HEK293 (cell line): ENCODE measurements at regions not wholly inside any gene's neighbourhood (a gene's known extent, or its start where the extent isn't known, plus 50 kb on each side); places are given as distances from the start of the nearest gene placed in this dataset.

Experiments used
- CTCF ChIA-PET: fragments of 350-600 bp; formaldehyde crosslinking; extraction: SDS; loops from one replicate; lab custom pipeline; 2021; ENCODE audit warnings: antibody characterized with exemption; lab: Yijun Ruan, JAX
- POLR2A ChIA-PET: fragments of 300-600 bp; formaldehyde crosslinking; extraction: SDS; loops from one replicate; lab custom pipeline; 2020; ENCODE audit warnings: antibody characterized with exemption, inconsistent platforms; lab: Yijun Ruan, JAX
- H3K27ac ChIP-seq: fragments of 200-500 bp; sonication (Bioruptor generic); 2 replicates; pipeline ENCODE4 v1.5.1; 2014; ENCODE audit warnings: low read depth, low read length, control low read depth, inconsistent platforms; ENCODE audit errors: extremely low read depth
- H3K36me3 ChIP-seq, 2 experiments: fragments of 200-500 bp in 1 of 2; sonication (Bioruptor generic) in 1 of 2; 1 replicate in 1 of 2; 2 replicates in 1 of 2; pipeline ENCODE4 v1.5.1; 2014 to 2017; ENCODE audit warnings: inconsistent platforms in 2 of 2, low read length in 2 of 2; ENCODE audit not compliant: control insufficient read depth in 2 of 2, insufficient read depth in 1 of 2
- H3K4me1 ChIP-seq: fragments of 200-500 bp; sonication (Bioruptor generic); 2 replicates; pipeline ENCODE4 v1.5.1; 2014; ENCODE audit warnings: mild to moderate bottlenecking, low read length, inconsistent platforms; ENCODE audit not compliant: control insufficient read depth, insufficient read depth
- H3K4me3 ChIP-seq: 2 replicates; pipeline ENCODE4 v1.5.1; 2011; ENCODE audit warnings: low read depth, mild to moderate bottlenecking, control low read depth, low read length, moderate library complexity
- H3K9me3 ChIP-seq: fragments of 200-500 bp; sonication (Bioruptor generic); 2 replicates; pipeline ENCODE4 v1.5.1; 2014; ENCODE audit warnings: low read depth, low read length, inconsistent platforms; ENCODE audit not compliant: control insufficient read depth, insufficient read depth
- EGR2 ChIP-seq: fragments of 450-650 bp; formaldehyde crosslinking; IDR thresholded peaks from 2 replicates; pipeline ENCODE4 v1.5.1; 2016; ENCODE audit warnings: low read depth, missing biosample characterization, missing genetic modification characterization
- MEIS1 ChIP-seq: sonication (generic); formaldehyde crosslinking; IDR thresholded peaks from 2 replicates; pipeline ENCODE4 v1.8.1; 2022; ENCODE audit warnings: missing genetic modification reagents, mild to moderate bottlenecking, borderline replicate concordance
- ZFP3 ChIP-seq: fragments of 450-650 bp; formaldehyde crosslinking; IDR thresholded peaks from 2 replicates; pipeline ENCODE4 v1.5.1; 2016; ENCODE audit warnings: low read depth, missing biosample characterization, missing genetic modification characterization
- ZFP69B ChIP-seq: fragments of 450-650 bp; formaldehyde crosslinking; IDR thresholded peaks from 2 replicates; pipeline ENCODE4 v1.5.1; 2016; ENCODE audit warnings: missing biosample characterization, missing genetic modification characterization
- ZIC2 ChIP-seq: fragments of 450-650 bp; formaldehyde crosslinking; IDR thresholded peaks from 2 replicates; pipeline ENCODE4 v1.5.1; 2016; ENCODE audit warnings: missing biosample characterization, missing genetic modification characterization
- ZNF157 ChIP-seq: fragments of 450-650 bp; formaldehyde crosslinking; IDR thresholded peaks from 2 replicates; pipeline ENCODE4 v1.5.1; 2016; ENCODE audit warnings: missing biosample characterization, missing genetic modification characterization
- ZNF37A ChIP-seq: fragments of 450-650 bp; IDR thresholded peaks from 2 replicates; pipeline ENCODE4 v1.5.1; 2018; ENCODE audit warnings: missing biosample characterization, missing genetic modification characterization
- ZNF391 ChIP-seq: fragments of 450-650 bp; formaldehyde crosslinking; IDR thresholded peaks from 2 replicates; pipeline ENCODE4 v1.5.1; 2016; ENCODE audit warnings: low read depth, missing biosample characterization, missing genetic modification characterization, borderline replicate concordance
- ZNF426 ChIP-seq: fragments of 450-650 bp; formaldehyde crosslinking; IDR thresholded peaks from 2 replicates; pipeline ENCODE4 v1.5.1; 2017; ENCODE audit warnings: missing biosample characterization, missing genetic modification characterization, mild to moderate bottlenecking, inconsistent platforms, moderate library complexity
- ZNF501 ChIP-seq: fragments of 450-650 bp; formaldehyde crosslinking; IDR thresholded peaks from 2 replicates; pipeline ENCODE4 v1.5.1; 2016; ENCODE audit warnings: missing biosample characterization, missing genetic modification characterization
- ZNF843 ChIP-seq: fragments of 450-650 bp; formaldehyde crosslinking; IDR thresholded peaks from 2 replicates; pipeline ENCODE4 v1.5.1; 2016; ENCODE audit warnings: missing biosample characterization, missing genetic modification characterization
- ZSCAN16 ChIP-seq: fragments of 450-650 bp; formaldehyde crosslinking; IDR thresholded peaks from 2 replicates; pipeline ENCODE4 v1.5.1; 2016; ENCODE audit warnings: missing biosample characterization, missing genetic modification characterization
- ZXDB ChIP-seq: fragments of 450-650 bp; formaldehyde crosslinking; IDR thresholded peaks from 2 replicates; pipeline ENCODE4 v1.5.1; 2016; ENCODE audit warnings: missing biosample characterization, missing genetic modification characterization
- TF ChIP-seq, protein P1 (sequence below): sonication (generic); formaldehyde crosslinking; IDR thresholded peaks from 2 replicates; pipeline ENCODE4 v1.8.1; 2022; ENCODE audit warnings: mild to moderate bottlenecking, moderate library complexity, missing genetic modification reagents
- TF ChIP-seq, protein P2 (sequence below): fragments of 450-650 bp; formaldehyde crosslinking; IDR thresholded peaks from 2 replicates; pipeline ENCODE4 v1.5.1; 2016; ENCODE audit warnings: missing biosample characterization, missing genetic modification characterization
- TF ChIP-seq, protein P3 (sequence below): fragments of 450-650 bp; formaldehyde crosslinking; IDR thresholded peaks from 2 replicates; pipeline ENCODE4 v1.5.1; 2017; ENCODE audit warnings: missing biosample characterization, missing genetic modification characterization
- TF ChIP-seq, protein P4 (sequence below): fragments of 450-650 bp; formaldehyde crosslinking; IDR thresholded peaks from 2 replicates; pipeline ENCODE4; 2016; ENCODE audit warnings: missing biosample characterization, missing genetic modification characterization
- TF ChIP-seq, protein P5 (sequence below): fragments of 450-650 bp; formaldehyde crosslinking; IDR thresholded peaks from 2 replicates; pipeline ENCODE4 v1.5.0; 2017; ENCODE audit warnings: missing biosample characterization, missing genetic modification characterization, borderline replicate concordance
- TF ChIP-seq, protein P6 (sequence below): fragments of 450-650 bp; formaldehyde crosslinking; IDR thresholded peaks from 2 replicates; pipeline ENCODE4 v1.5.1; 2016; ENCODE audit warnings: missing biosample characterization, missing genetic modification characterization
- TF ChIP-seq, protein P7 (sequence below): fragments of 450-650 bp; formaldehyde crosslinking; IDR thresholded peaks from 2 replicates; pipeline ENCODE4 v1.5.1; 2016; ENCODE audit warnings: missing biosample characterization, missing genetic modification characterization

DNA sequence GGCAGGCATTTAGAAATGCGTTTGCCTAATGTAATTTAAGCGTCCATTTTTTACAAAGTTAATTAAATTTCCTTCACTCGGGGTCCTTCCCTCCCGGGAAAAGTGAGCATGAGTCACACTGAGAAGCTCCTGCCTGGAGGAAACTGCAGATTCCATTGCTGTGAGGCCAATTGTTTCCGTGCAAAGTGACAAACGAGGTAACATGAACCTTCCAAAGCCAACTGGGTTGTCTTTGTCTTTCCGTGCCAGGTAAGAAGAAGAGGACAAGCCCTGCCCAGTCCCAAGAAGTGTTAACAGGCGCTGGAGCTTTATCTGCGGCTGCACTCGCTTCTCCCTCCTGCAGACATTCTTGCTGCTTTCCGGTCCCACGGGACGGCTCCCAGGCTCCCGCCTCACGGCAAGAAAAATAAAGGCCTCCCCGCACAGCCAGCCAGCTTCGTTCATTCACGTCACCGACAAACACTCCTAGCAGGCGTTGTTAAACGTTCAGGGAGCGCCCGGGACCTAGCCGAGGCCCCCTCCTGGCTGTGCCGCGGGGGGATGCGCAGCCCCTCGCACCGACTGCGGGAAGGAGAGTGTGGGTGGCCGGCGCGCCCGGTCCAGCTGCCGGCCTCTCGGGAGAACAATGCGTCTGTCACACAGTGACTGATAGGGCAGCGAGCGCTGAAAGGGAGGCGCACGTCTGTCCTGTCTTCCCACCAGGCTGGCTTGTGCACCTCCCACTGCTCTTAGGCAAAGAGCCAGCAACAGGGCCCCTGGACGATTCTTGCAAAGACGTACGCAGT, 61.5 kb upstream of the HDDC2 start (continued):
- TF ChIP-seq, protein P1, sequence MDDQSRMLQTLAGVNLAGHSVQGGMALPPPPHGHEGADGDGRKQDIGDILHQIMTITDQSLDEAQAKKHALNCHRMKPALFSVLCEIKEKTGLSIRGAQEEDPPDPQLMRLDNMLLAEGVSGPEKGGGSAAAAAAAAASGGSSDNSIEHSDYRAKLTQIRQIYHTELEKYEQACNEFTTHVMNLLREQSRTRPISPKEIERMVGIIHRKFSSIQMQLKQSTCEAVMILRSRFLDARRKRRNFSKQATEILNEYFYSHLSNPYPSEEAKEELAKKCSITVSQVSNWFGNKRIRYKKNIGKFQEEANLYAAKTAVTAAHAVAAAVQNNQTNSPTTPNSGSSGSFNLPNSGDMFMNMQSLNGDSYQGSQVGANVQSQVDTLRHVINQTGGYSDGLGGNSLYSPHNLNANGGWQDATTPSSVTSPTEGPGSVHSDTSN (CRISPR knock-in tag): peak; percentile 97; the same call in 1 of the 2 replicates
- TF ChIP-seq, protein P2, sequence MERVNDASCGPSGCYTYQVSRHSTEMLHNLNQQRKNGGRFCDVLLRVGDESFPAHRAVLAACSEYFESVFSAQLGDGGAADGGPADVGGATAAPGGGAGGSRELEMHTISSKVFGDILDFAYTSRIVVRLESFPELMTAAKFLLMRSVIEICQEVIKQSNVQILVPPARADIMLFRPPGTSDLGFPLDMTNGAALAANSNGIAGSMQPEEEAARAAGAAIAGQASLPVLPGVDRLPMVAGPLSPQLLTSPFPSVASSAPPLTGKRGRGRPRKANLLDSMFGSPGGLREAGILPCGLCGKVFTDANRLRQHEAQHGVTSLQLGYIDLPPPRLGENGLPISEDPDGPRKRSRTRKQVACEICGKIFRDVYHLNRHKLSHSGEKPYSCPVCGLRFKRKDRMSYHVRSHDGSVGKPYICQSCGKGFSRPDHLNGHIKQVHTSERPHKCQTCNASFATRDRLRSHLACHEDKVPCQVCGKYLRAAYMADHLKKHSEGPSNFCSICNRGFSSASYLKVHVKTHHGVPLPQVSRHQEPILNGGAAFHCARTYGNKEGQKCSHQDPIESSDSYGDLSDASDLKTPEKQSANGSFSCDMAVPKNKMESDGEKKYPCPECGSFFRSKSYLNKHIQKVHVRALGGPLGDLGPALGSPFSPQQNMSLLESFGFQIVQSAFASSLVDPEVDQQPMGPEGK (tag by site-specific recombination): peak; percentile 77
- TF ChIP-seq, protein P3, sequence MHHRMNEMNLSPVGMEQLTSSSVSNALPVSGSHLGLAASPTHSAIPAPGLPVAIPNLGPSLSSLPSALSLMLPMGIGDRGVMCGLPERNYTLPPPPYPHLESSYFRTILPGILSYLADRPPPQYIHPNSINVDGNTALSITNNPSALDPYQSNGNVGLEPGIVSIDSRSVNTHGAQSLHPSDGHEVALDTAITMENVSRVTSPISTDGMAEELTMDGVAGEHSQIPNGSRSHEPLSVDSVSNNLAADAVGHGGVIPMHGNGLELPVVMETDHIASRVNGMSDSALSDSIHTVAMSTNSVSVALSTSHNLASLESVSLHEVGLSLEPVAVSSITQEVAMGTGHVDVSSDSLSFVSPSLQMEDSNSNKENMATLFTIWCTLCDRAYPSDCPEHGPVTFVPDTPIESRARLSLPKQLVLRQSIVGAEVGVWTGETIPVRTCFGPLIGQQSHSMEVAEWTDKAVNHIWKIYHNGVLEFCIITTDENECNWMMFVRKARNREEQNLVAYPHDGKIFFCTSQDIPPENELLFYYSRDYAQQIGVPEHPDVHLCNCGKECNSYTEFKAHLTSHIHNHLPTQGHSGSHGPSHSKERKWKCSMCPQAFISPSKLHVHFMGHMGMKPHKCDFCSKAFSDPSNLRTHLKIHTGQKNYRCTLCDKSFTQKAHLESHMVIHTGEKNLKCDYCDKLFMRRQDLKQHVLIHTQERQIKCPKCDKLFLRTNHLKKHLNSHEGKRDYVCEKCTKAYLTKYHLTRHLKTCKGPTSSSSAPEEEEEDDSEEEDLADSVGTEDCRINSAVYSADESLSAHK (tag by site-specific recombination): no peak
- no peak for TF ChIP-seq ZNF157
- TF ChIP-seq ZNF501 (tag by site-specific recombination): peak; percentile 36
- TF ChIP-seq, protein P4, sequence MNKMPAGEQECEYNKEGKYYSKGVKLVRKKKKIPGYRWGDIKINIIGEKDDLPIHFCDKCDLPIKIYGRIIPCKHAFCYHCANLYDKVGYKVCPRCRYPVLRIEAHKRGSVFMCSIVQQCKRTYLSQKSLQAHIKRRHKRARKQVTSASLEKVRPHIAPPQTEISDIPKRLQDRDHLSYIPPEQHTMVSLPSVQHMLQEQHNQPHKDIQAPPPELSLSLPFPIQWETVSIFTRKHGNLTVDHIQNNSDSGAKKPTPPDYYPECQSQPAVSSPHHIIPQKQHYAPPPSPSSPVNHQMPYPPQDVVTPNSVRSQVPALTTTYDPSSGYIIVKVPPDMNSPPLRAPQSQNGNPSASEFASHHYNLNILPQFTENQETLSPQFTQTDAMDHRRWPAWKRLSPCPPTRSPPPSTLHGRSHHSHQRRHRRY (tag by site-specific recombination): no peak
- TF ChIP-seq ZFP69B (tag by site-specific recombination): no peak; the same call in 1 of the 2 replicates
- TF ChIP-seq, protein P5, sequence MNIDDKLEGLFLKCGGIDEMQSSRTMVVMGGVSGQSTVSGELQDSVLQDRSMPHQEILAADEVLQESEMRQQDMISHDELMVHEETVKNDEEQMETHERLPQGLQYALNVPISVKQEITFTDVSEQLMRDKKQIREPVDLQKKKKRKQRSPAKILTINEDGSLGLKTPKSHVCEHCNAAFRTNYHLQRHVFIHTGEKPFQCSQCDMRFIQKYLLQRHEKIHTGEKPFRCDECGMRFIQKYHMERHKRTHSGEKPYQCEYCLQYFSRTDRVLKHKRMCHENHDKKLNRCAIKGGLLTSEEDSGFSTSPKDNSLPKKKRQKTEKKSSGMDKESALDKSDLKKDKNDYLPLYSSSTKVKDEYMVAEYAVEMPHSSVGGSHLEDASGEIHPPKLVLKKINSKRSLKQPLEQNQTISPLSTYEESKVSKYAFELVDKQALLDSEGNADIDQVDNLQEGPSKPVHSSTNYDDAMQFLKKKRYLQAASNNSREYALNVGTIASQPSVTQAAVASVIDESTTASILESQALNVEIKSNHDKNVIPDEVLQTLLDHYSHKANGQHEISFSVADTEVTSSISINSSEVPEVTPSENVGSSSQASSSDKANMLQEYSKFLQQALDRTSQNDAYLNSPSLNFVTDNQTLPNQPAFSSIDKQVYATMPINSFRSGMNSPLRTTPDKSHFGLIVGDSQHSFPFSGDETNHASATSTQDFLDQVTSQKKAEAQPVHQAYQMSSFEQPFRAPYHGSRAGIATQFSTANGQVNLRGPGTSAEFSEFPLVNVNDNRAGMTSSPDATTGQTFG (tag by site-specific recombination): no peak
- peak; percentile 82; the same call in 1 of the 2 replicates for TF ChIP-seq MEIS1
- peak; percentile 22; the same call in 1 of the 2 replicates for TF ChIP-seq ZNF391 (tag by site-specific recombination)
- no peak for TF ChIP-seq ZFP3 (tag by site-specific recombination)

DNA sequence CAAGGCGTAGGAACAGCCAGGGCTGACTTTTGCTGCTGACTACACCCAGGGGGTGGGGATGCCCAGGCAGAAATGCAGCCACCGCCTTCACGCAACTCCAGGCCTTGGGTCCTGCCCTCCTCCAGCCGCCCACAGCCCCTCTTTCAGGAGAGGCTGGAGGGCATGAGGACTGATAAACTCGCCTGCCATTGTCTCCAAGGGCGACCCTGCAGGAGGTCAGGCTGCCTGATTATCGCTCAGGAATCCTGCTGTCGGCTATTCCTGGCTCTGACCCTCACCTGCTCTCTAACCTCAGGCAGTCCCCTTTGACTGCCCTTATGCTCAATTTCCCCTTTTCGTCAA, 62.0 kb upstream of the HDDC2 start:
- Histone ChIP-seq H3K9me3 (no peaks in the 10 kb centered on the region), H3K36me3 (no peaks in the 10 kb centered on the region), H3K4me1 (peaks cover 9% of the 10 kb centered on the region), H3K4me3 (peak overlapping the region; percentile 29), H3K27ac (peak overlapping the region; percentile 93)
- POLR2A ChIA-PET: interaction anchor here (1.0 to 1.5 kb wide), 4 partner anchors 52 to 623 kb away, joined by 3 to 5 read pairs (median 4); partner anchors contain the start of gene TRMT11
- CTCF ChIA-PET: interaction anchor here (0.8 to 2.7 kb wide), 2 partner anchors 50 to 380 kb away, joined by 3 to 15 read pairs; no protein-coding TSS in a partner anchor
- TF ChIP-seq, protein P6, sequence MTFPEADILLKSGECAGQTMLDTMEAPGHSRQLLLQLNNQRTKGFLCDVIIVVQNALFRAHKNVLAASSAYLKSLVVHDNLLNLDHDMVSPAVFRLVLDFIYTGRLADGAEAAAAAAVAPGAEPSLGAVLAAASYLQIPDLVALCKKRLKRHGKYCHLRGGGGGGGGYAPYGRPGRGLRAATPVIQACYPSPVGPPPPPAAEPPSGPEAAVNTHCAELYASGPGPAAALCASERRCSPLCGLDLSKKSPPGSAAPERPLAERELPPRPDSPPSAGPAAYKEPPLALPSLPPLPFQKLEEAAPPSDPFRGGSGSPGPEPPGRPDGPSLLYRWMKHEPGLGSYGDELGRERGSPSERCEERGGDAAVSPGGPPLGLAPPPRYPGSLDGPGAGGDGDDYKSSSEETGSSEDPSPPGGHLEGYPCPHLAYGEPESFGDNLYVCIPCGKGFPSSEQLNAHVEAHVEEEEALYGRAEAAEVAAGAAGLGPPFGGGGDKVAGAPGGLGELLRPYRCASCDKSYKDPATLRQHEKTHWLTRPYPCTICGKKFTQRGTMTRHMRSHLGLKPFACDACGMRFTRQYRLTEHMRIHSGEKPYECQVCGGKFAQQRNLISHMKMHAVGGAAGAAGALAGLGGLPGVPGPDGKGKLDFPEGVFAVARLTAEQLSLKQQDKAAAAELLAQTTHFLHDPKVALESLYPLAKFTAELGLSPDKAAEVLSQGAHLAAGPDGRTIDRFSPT (tag by site-specific recombination): peak; percentile 13; the same call in 1 of the 2 replicates
- TF ChIP-seq, protein P4 (tag by site-specific recombination): no peak
- TF ChIP-seq ZNF843 (tag by site-specific recombination): no peak
- peak; percentile 88 for TF ChIP-seq EGR2 (tag by site-specific recombination)
- TF ChIP-seq, protein P7, sequence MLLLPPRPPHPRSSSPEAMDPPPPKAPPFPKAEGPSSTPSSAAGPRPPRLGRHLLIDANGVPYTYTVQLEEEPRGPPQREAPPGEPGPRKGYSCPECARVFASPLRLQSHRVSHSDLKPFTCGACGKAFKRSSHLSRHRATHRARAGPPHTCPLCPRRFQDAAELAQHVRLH (tag by site-specific recombination): no peak
- 0 out of 2 replicates have a peak, but pooled peaks have one; percentile 48 for TF ChIP-seq ZXDB (tag by site-specific recombination)
- TF ChIP-seq ZIC2 (tag by site-specific recombination): peak; percentile 32
- no peak for TF ChIP-seq ZNF426 (tag by site-specific recombination)
- TF ChIP-seq ZNF37A (tag by site-specific recombination): no peak
- TF ChIP-seq ZSCAN16 (tag by site-specific recombination): no peak
